HEK293 (cell line): ENCODE measurements at regions not wholly inside any gene's neighbourhood (a gene's known extent, or its start where the extent isn't known, plus 50 kb on each side); places are given as distances from the start of the nearest gene placed in this dataset.

Experiments
- CTCF ChIP-seq: fragments of 450-650 bp; formaldehyde crosslinking; IDR thresholded peaks from 2 replicates; pipeline ENCODE4 v1.5.1; 2016; ENCODE audit warnings: missing biosample characterization, missing genetic modification characterization
- EGR2 ChIP-seq: fragments of 450-650 bp; formaldehyde crosslinking; IDR thresholded peaks from 2 replicates; pipeline ENCODE4 v1.5.1; 2016; ENCODE audit warnings: low read depth, missing biosample characterization, missing genetic modification characterization
- PRDM10 ChIP-seq: fragments of 450-650 bp; formaldehyde crosslinking; IDR thresholded peaks from 2 replicates; pipeline ENCODE4 v1.5.1; 2016; ENCODE audit warnings: missing biosample characterization, missing genetic modification characterization
- SP2 ChIP-seq: fragments of 450-650 bp; formaldehyde crosslinking; IDR thresholded peaks from 2 replicates; pipeline ENCODE4 v1.5.1; 2016; ENCODE audit warnings: missing biosample characterization, missing genetic modification characterization
- TCF7L2 ChIP-seq: IDR thresholded peaks from 2 replicates; pipeline ENCODE4 v1.6.1; 2011; ENCODE audit warnings: low read depth, mild to moderate bottlenecking, inconsistent platforms, low read length, moderate library complexity, borderline replicate concordance
- TSHZ1 ChIP-seq: fragments of 450-650 bp; formaldehyde crosslinking; IDR thresholded peaks from 2 replicates; pipeline ENCODE4 v1.5.1; 2016; ENCODE audit warnings: missing biosample characterization, missing genetic modification characterization, borderline replicate concordance
- YY1 ChIP-seq: fragments of 450-650 bp; formaldehyde crosslinking; IDR thresholded peaks from 2 replicates; pipeline ENCODE4 v1.5.1; 2018; ENCODE audit warnings: missing biosample characterization, missing genetic modification characterization
- ZNF138 ChIP-seq: fragments of 450-650 bp; formaldehyde crosslinking; IDR thresholded peaks from 2 replicates; pipeline ENCODE4 v1.5.1; 2016; ENCODE audit warnings: missing biosample characterization, missing genetic modification characterization, borderline replicate concordance
- ZNF555 ChIP-seq: fragments of 450-650 bp; formaldehyde crosslinking; conservative IDR thresholded peaks from 2 replicates; pipeline ENCODE4 v1.5.1; 2017; ENCODE audit warnings: missing biosample characterization, mild to moderate bottlenecking, missing genetic modification characterization, inconsistent platforms
- ZNF585B ChIP-seq: fragments of 450-650 bp; formaldehyde crosslinking; IDR thresholded peaks from 2 replicates; pipeline ENCODE4 v1.5.1; 2016; ENCODE audit warnings: missing biosample characterization, missing genetic modification characterization
- ZNF830 ChIP-seq: fragments of 450-650 bp; IDR thresholded peaks from 2 replicates; pipeline ENCODE4 v1.5.0; 2018; ENCODE audit warnings: missing biosample characterization, missing genetic modification characterization, low read depth, mild to moderate bottlenecking, moderate library complexity

GRCh38 chr4:41874873-41875272 lies 60.4 kb upstream of the TMEM33 start:
- TF ChIP-seq TSHZ1 (tag by site-specific recombination) (no peak), ZNF585B (tag by site-specific recombination) (no peak), ZNF830 (tag by site-specific recombination) (no peak), PRDM10 (tag by site-specific recombination) (no peak), CTCF (tag by site-specific recombination) (no peak), ZNF138 (no peak), TCF7L2 (no peak), EGR2 (tag by site-specific recombination) (no peak), ZNF555 (no peak), YY1 (tag by site-specific recombination) (no peak), SP2 (no peak)
